Superior temporal gyrus (tissue), 1 donor: ENCODE measurements at regions not wholly inside any gene's neighbourhood (a gene's known extent, or its start where the extent isn't known, plus 50 kb on each side); places are given as distances from the start of the nearest gene placed in this dataset.
"Not testable (repeated sequence)": the region's sequence is repeated elsewhere in the genome, so short reads cannot be mapped to it uniquely, and the experiment has no call there.

Source experiments
- DNase-seq: peaks from one replicate; pipeline ENCODE4 v3.0.0-alpha.2; 2016; ENCODE audit errors: extremely low spot score

- DNase-seq: no peak
Observed at GRCh38 chr12:74370608-74371216, 166.9 kb upstream of the ATXN7L3B start.

- no peak for DNase-seq
Observed at GRCh38 chr12:74379114-74379513, 158.5 kb upstream of the ATXN7L3B start.

- no peak for DNase-seq
Observed at GRCh38 chr12:74381958-74382357, 155.7 kb upstream of the ATXN7L3B start.

GRCh38 chr12:74382983-74383382 is 154.7 kb upstream of the ATXN7L3B start:
- no peak for DNase-seq

GRCh38 chr12:74391283-74391682 is 146.4 kb upstream of the ATXN7L3B start:
- DNase-seq: no peak

- no peak for DNase-seq
Observed at GRCh38 chr12:74393272-74393671, 144.4 kb upstream of the ATXN7L3B start.

GRCh38 chr12:74394647-74395046 is 143.0 kb upstream of the ATXN7L3B start:
- no peak for DNase-seq

GRCh38 chr12:74401035-74401434 is 136.6 kb upstream of the ATXN7L3B start:
- no peak for DNase-seq

- peak; percentile 61 for DNase-seq
Observed at GRCh38 chr12:74401966-74402365, 135.7 kb upstream of the ATXN7L3B start.

GRCh38 chr12:74403221-74403470 is 134.5 kb upstream of the ATXN7L3B start:
- not testable (repeated sequence) for DNase-seq

- DNase-seq: no peak
Observed at GRCh38 chr12:74408601-74409166, 129.0 kb upstream of the ATXN7L3B start.

- DNase-seq: peak; percentile 90
Observed at GRCh38 chr12:74412606-74413230, 124.9 kb upstream of the ATXN7L3B start.

- peak; percentile 79 for DNase-seq
Observed at GRCh38 chr12:74415633-74416032, 122.0 kb upstream of the ATXN7L3B start.

- DNase-seq: no peak
Observed at GRCh38 chr12:74418573-74418972, 119.1 kb upstream of the ATXN7L3B start.

- DNase-seq: peak; percentile 75
Observed at GRCh38 chr12:74424778-74425177, 112.9 kb upstream of the ATXN7L3B start.

GRCh38 chr12:74426091-74426490 is 111.5 kb upstream of the ATXN7L3B start:
- DNase-seq: no peak

GRCh38 chr12:74429535-74429934 is 108.1 kb upstream of the ATXN7L3B start:
- DNase-seq: no peak

GRCh38 chr12:74431801-74432200 is 105.8 kb upstream of the ATXN7L3B start:
- no peak for DNase-seq

- no peak for DNase-seq
Observed at GRCh38 chr12:74440469-74440868, 97.2 kb upstream of the ATXN7L3B start.

GRCh38 chr12:74441872-74442271 is 95.8 kb upstream of the ATXN7L3B start:
- DNase-seq: no peak

GRCh38 chr12:74446466-74446865 is 91.2 kb upstream of the ATXN7L3B start:
- no peak for DNase-seq

- no peak for DNase-seq
Observed at GRCh38 chr12:74449872-74450271, 87.8 kb upstream of the ATXN7L3B start.

- DNase-seq: no peak
Observed at GRCh38 chr12:74454109-74454508, 83.5 kb upstream of the ATXN7L3B start.

- no peak for DNase-seq
Observed at GRCh38 chr12:74455429-74455828, 82.2 kb upstream of the ATXN7L3B start.
